Subcutaneous abdominal adipose tissue (tissue), 5 donors: ENCODE measurements at regions not wholly inside any gene's neighbourhood (a gene's known extent, or its start where the extent isn't known, plus 50 kb on each side); places are given as distances from the start of the nearest gene placed in this dataset.

Source experiments
- H3K27ac ChIP-seq: one replicate; pipeline ENCODE4 v1.7.0; 2013; ENCODE audit warnings: low read depth, mild to moderate bottlenecking, inconsistent platforms, low read length, moderate library complexity
- H3K27me3 ChIP-seq, 5 donors: one replicate each; pipeline ENCODE4 v1.7.0; 2013; ENCODE audit warnings: low read length in 5 of 5, inconsistent platforms in 1 of 5; ENCODE audit not compliant: control insufficient read depth in 5 of 5, insufficient read depth in 4 of 5
- H3K36me3 ChIP-seq, 5 donors: one replicate each; pipeline ENCODE4 v1.7.0; 2013; ENCODE audit warnings: low read length in 5 of 5; ENCODE audit not compliant: control insufficient read depth in 5 of 5, insufficient read depth in 5 of 5
- H3K4me1 ChIP-seq, 5 donors: one replicate each; pipeline ENCODE4 v1.7.0; 2013; ENCODE audit warnings: low read length in 5 of 5, mild to moderate bottlenecking in 3 of 5, moderate library complexity in 1 of 5; ENCODE audit not compliant: control insufficient read depth in 5 of 5, insufficient read depth in 5 of 5
- H3K4me3 ChIP-seq, 5 donors: one replicate each; pipeline ENCODE4 v1.7.0; 2013; ENCODE audit warnings: low read length in 5 of 5, low read depth in 1 of 5
- H3K9ac ChIP-seq, 5 donors: one replicate each; pipeline ENCODE4 v1.7.0; 2013; ENCODE audit warnings: low read length in 5 of 5, mild to moderate bottlenecking in 4 of 5, moderate library complexity in 3 of 5
- H3K9me3 ChIP-seq, 5 donors: one replicate each; pipeline ENCODE4 v1.7.0; 2013; ENCODE audit warnings: low read length in 5 of 5; ENCODE audit not compliant: control insufficient read depth in 5 of 5
- donor health status: healthy.
- donor health status: healthy.
- donor health status: healthy.
- donor health status: healthy.
- donor health status: healthy.

- H3K4me3 ChIP-seq, result no peak overlapping the region
- no peaks in the 10 kb centered on the region for H3K36me3 ChIP-seq
- H3K4me1 ChIP-seq, result no peaks in the 10 kb centered on the region
- H3K27me3 ChIP-seq, result peaks cover 4 to 17% (median 9%) of the 10 kb centered on the region in 5 donors
- no peaks in the 10 kb centered on the region for H3K9me3 ChIP-seq
- no peak overlapping the region for H3K27ac ChIP-seq
- H3K9ac ChIP-seq, result no peak overlapping the region
Observed at GRCh38 chr2:239895116-239895515, 130.0 kb downstream of the NDUFA10 start.

DNA sequence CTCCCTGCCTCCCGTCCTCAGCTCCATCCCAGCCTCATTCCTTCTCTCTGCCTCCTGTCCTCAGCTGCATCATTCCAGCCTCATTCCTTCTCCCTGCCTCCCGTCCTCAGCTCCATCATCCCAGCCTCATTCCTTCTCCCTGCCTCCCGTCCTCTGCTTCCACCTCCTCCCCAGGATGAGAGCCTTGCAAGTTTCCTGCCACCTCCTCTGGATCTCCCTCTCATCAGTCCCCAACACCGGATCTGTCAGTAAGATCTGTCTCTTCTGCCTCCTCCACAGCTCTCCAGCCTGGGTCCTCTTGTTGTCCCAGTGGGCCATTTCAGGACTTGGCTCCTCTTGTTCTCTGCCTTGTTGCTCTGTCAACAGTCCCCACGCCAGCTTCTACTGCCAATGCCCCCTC lies 130.9 kb downstream of the NDUFA10 start:
- no peaks in the 10 kb centered on the region for H3K4me1 ChIP-seq
- no peaks in the 10 kb centered on the region for H3K9me3 ChIP-seq
- no peaks in the 10 kb centered on the region for H3K36me3 ChIP-seq
- H3K27me3 ChIP-seq, result peaks cover 4 to 17% (median 9%) of the 10 kb centered on the region in 5 donors
- no peak overlapping the region for H3K4me3 ChIP-seq
- H3K9ac ChIP-seq, result no peak overlapping the region
- no peak overlapping the region for H3K27ac ChIP-seq

DNA sequence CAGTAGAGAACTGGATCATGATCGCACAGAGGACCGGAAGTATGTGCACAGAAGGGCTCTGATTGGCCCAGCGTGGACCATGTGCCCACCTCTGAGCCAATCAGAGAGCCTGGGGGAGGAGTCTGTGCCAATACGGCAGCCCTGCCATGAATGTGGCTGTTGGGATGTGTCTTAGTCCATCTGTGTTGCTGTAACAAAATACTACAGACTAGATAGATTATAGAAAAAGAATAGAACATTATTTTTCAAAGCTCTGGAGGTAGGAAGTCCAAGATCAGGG lies 132.0 kb downstream of the NDUFA10 start:
- no peaks in the 10 kb centered on the region for H3K36me3 ChIP-seq
- H3K4me3 ChIP-seq, result no peak overlapping the region
- peaks cover 4 to 17% (median 9%) of the 10 kb centered on the region in 5 donors for H3K27me3 ChIP-seq
- H3K9ac ChIP-seq, result no peak overlapping the region
- H3K27ac ChIP-seq, result no peak overlapping the region
- H3K9me3 ChIP-seq, result no peaks in the 10 kb centered on the region
- no peaks in the 10 kb centered on the region for H3K4me1 ChIP-seq

- no peaks in the 10 kb centered on the region for H3K9me3 ChIP-seq
- H3K4me3 ChIP-seq, result no peak overlapping the region
- H3K9ac ChIP-seq, result no peak overlapping the region
- peaks cover 4 to 17% (median 9%) of the 10 kb centered on the region in 5 donors for H3K27me3 ChIP-seq
- H3K36me3 ChIP-seq, result no peaks in the 10 kb centered on the region
- H3K4me1 ChIP-seq, result no peaks in the 10 kb centered on the region
- no peak overlapping the region for H3K27ac ChIP-seq
Observed at GRCh38 chr2:239892441-239893235, 132.5 kb downstream of the NDUFA10 start.

DNA sequence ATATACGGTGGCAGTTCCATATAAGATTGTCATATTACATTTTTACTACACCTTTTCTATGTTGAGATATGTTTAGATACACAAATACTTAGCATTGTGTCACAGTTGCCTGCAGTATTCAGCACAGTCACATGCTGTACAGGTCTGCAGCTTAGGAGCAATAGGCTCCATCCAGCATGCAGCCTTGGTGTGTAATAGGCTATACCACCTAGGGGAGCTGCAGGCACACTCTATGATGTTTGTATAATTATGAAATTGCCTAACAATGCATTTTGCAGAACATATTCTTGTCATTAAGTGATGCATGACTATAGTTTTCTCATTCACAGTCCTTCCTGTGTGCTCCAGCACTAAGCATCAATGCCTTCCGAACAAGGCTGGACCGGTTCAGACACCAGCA lies 133.4 kb downstream of the NDUFA10 start:
- Histone ChIP-seq H3K36me3 (no peaks in the 10 kb centered on the region), H3K4me3 (no peak overlapping the region), H3K4me1 (no peaks in the 10 kb centered on the region), H3K27me3 (peaks cover 4 to 17% (median 9%) of the 10 kb centered on the region in 5 donors), H3K9me3 (peaks cover 0 to 3% (median 2%) of the 10 kb centered on the region in 5 donors), H3K27ac (no peak overlapping the region), H3K9ac (no peak overlapping the region)

- Histone ChIP-seq H3K4me3 (no peak overlapping the region), H3K9ac (no peak overlapping the region), H3K4me1 (no peaks in the 10 kb centered on the region), H3K9me3 (peaks cover 2 to 15% (median 6%) of the 10 kb centered on the region in 5 donors), H3K36me3 (no peaks in the 10 kb centered on the region), H3K27me3 (peaks cover 4 to 17% (median 6%) of the 10 kb centered on the region in 5 donors), H3K27ac (no peak overlapping the region)
Observed at GRCh38 chr2:239890206-239890746, 134.9 kb downstream of the NDUFA10 start.

GRCh38 chr2:239889641-239890121 lies 135.5 kb downstream of the NDUFA10 start:
- no peak overlapping the region for H3K27ac ChIP-seq
- no peaks in the 10 kb centered on the region for H3K36me3 ChIP-seq
- H3K9ac ChIP-seq, result no peak overlapping the region
- peaks cover 0 to 17% (median 4%) of the 10 kb centered on the region in 5 donors for H3K27me3 ChIP-seq
- H3K4me1 ChIP-seq, result no peaks in the 10 kb centered on the region
- H3K4me3 ChIP-seq, result no peak overlapping the region
- peaks cover 8 to 21% (median 12%) of the 10 kb centered on the region in 5 donors for H3K9me3 ChIP-seq

GRCh38 chr2:239887604-239888003 lies 137.5 kb downstream of the NDUFA10 start:
- H3K4me1 ChIP-seq, result no peaks in the 10 kb centered on the region
- peaks cover 15 to 32% (median 20%) of the 10 kb centered on the region in 5 donors for H3K9me3 ChIP-seq
- no peak overlapping the region for H3K27ac ChIP-seq
- H3K4me3 ChIP-seq, result no peak overlapping the region
- peaks cover 0 to 2% (median 0%) of the 10 kb centered on the region in 5 donors for H3K27me3 ChIP-seq
- no peak overlapping the region for H3K9ac ChIP-seq
- H3K36me3 ChIP-seq, result no peaks in the 10 kb centered on the region

DNA sequence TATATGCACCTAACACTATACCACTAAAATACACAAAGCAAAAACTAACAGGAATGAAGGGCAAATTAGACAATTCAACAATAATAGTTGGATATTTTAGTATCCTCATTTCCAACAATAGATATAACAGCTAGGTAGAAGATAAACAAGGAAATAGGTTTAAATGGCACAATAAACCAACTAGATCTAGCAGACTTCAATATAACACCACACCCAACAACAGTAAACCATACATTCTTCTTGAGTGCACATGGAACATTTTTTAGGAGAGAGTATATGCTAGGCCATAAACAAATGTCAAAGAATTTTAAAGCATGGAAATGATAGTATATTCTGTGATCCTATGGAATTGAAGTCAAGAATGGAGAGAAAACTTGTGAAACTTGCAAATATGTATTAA lies 138.4 kb downstream of the NDUFA10 start:
- Histone ChIP-seq H3K36me3 (no peaks in the 10 kb centered on the region), H3K27ac (no peak overlapping the region), H3K27me3 (peaks cover 0 to 2% (median 0%) of the 10 kb centered on the region in 5 donors), H3K4me1 (peaks cover 0 to 7% (median 4%) of the 10 kb centered on the region in 5 donors), H3K9ac (no peak overlapping the region), H3K4me3 (no peak overlapping the region), H3K9me3 (peaks cover 15 to 32% (median 20%) of the 10 kb centered on the region in 5 donors)

DNA sequence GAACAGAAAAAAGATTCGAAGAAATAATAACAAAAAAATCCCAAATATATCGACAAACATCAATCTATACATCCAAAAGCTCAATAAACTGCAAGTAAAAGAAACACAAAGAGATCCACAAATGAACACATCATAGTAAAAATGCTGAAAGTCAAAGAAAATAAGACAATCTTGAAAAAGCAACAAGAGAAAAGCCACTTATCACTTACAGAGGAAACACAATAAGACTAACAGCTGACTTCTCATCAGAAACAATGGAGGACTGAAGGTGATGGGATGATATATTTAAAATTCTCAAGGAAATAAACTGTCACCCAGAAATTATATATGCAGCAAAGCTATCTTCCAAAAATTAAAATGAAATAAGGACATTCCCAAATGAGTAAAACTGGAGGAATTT lies 140.3 kb downstream of the NDUFA10 start:
- Histone ChIP-seq H3K27me3 (peaks cover 0 to 8% (median 0%) of the 10 kb centered on the region in 5 donors), H3K9ac (no peak overlapping the region), H3K27ac (no peak overlapping the region), H3K4me1 (peaks cover 0 to 17% (median 10%) of the 10 kb centered on the region in 5 donors), H3K36me3 (no peaks in the 10 kb centered on the region), H3K9me3 (peaks cover 15 to 32% (median 20%) of the 10 kb centered on the region in 5 donors), H3K4me3 (no peak overlapping the region)
